RWPE1 (cell line): ENCODE measurements at regions not wholly inside any gene's neighbourhood (a gene's known extent, or its start where the extent isn't known, plus 50 kb on each side); places are given as distances from the start of the nearest gene placed in this dataset.

Experiments
- CTCF ChIA-PET: fragments of 350-600 bp; sonication (Branson Sonifier 250); formaldehyde crosslinking; extraction: SDS; loops from one replicate; lab custom pipeline; 2021; lab: Yijun Ruan, JAX
- POLR2A ChIA-PET: fragments of 400-600 bp; formaldehyde crosslinking; extraction: SDS; loops from one replicate; lab custom pipeline; 2020; ENCODE audit warnings: antibody characterized with exemption; ENCODE audit not compliant: low non-redundant PET; lab: Yijun Ruan, JAX
- DNase-seq: peaks from one replicate; pipeline ENCODE4 v3.0.0; 2012; ENCODE audit warnings: low spot score
- H3K27ac ChIP-seq: fragments of 450-650 bp; 2 replicates; pipeline ENCODE4 v1.5.1; 2017
- CTCF ChIP-seq: fragments of 450-650 bp; conservative IDR thresholded peaks from 2 replicates; pipeline ENCODE4 v1.5.1; 2017; ENCODE audit warnings: low read depth, mild to moderate bottlenecking

- H3K27ac ChIP-seq, result no peak overlapping the region
- TF ChIP-seq CTCF, result no peak
- CTCF ChIA-PET, result interaction anchor here (0.7 kb wide), 1 partner anchor 15 kb away, joined by 4 read pairs; no protein-coding TSS in a partner anchor
- no peak for DNase-seq
- POLR2A ChIA-PET, result no interaction called here
These were observed 489.6 kb upstream of the SPRED2 start for GRCh38 chr2:65922030-65922429.

GRCh38 chr2:65921116-65921515 is 488.7 kb upstream of the SPRED2 start:
- DNase-seq, result no peak
- no peak for TF ChIP-seq CTCF
- ChIA-PET POLR2A (no interaction called here), CTCF (interaction anchor here (0.6 kb wide), 1 partner anchor 655 kb away, joined by 4 read pairs; no protein-coding TSS in a partner anchor)
- H3K27ac ChIP-seq, result no peak overlapping the region

- no peak for DNase-seq
- H3K27ac ChIP-seq, result no peak overlapping the region
- no peak for TF ChIP-seq CTCF
- POLR2A ChIA-PET, result no interaction called here
- CTCF ChIA-PET, result interaction anchor here (0.5 to 0.6 kb wide), 2 partner anchors 376 to 656 kb away, joined by 3 to 4 read pairs; no protein-coding TSS in a partner anchor
These were observed 488.3 kb upstream of the SPRED2 start for GRCh38 chr2:65920659-65921058.

GRCh38 chr2:65919550-65920188 is 487.3 kb upstream of the SPRED2 start:
- DNase-seq, result no peak
- POLR2A ChIA-PET, result no interaction called here
- H3K27ac ChIP-seq, result no peak overlapping the region
- CTCF ChIA-PET, result interaction anchor here (1.4 kb wide), 1 partner anchor 657 kb away, joined by 3 read pairs; no protein-coding TSS in a partner anchor
- TF ChIP-seq CTCF, result no peak

GRCh38 chr2:65918760-65919187 is 486.4 kb upstream of the SPRED2 start:
- H3K27ac ChIP-seq, result no peak overlapping the region
- no peak for TF ChIP-seq CTCF
- POLR2A ChIA-PET, result no interaction called here
- CTCF ChIA-PET, result interaction anchor here (0.7 to 1.4 kb wide), 3 partner anchors 353 to 658 kb away, joined by 3 read pairs; no protein-coding TSS in a partner anchor
- DNase-seq, result no peak

GRCh38 chr2:65917986-65918385 is 485.6 kb upstream of the SPRED2 start:
- POLR2A ChIA-PET, result no interaction called here
- CTCF ChIA-PET, result interaction anchor here (0.7 kb wide), 1 partner anchor 352 kb away, joined by 3 read pairs; no protein-coding TSS in a partner anchor
- no peak overlapping the region for H3K27ac ChIP-seq
- no peak for DNase-seq
- TF ChIP-seq CTCF, result no peak
